Nephron (organoid): ENCODE measurements at regions not wholly inside any gene's neighbourhood (a gene's known extent, or its start where the extent isn't known, plus 50 kb on each side); places are given as distances from the start of the nearest gene placed in this dataset.
A peak's percentile ranks its signal among the peaks of the same experiment; 100 is the strongest.

ENCODE experiments used
- H3K27ac Mint-ChIP-seq, 3 experiments: 2 replicates each; pipeline ENCODE4 v1.8.0; 2020; ENCODE audit warnings: mixed read lengths in 3 of 3, mild to moderate bottlenecking in 2 of 3, moderate library complexity in 1 of 3
- H3K27me3 Mint-ChIP-seq: 2 replicates; pipeline ENCODE4 v1.8.0; 2021; ENCODE audit warnings: low read depth, mild to moderate bottlenecking, moderate library complexity, mixed read lengths
- H3K36me3 Mint-ChIP-seq: 2 replicates; pipeline ENCODE4 v1.8.0; 2020; ENCODE audit warnings: low read depth, mixed read lengths
- H3K4me1 Mint-ChIP-seq: 2 replicates; pipeline ENCODE4 v1.8.0; 2020; ENCODE audit warnings: mixed read lengths
- H3K4me3 Mint-ChIP-seq, 3 experiments: 2 replicates each; pipeline ENCODE4 v1.8.0; 2020; ENCODE audit warnings: mild to moderate bottlenecking in 3 of 3, mixed read lengths in 3 of 3, moderate library complexity in 2 of 3
- H3K9me3 Mint-ChIP-seq: 2 replicates; pipeline ENCODE4 v1.8.0; 2020; ENCODE audit warnings: mixed read lengths
- CTCF ChIP-seq, 3 experiments: fragments of 200-600 bp; sonication (generic); IDR thresholded peaks; one replicate each; pipeline ENCODE4 v1.5.0; 2021; ENCODE audit warnings: antibody characterized with exemption in 3 of 3; ENCODE audit not compliant: unreplicated experiment in 3 of 3

DNA sequence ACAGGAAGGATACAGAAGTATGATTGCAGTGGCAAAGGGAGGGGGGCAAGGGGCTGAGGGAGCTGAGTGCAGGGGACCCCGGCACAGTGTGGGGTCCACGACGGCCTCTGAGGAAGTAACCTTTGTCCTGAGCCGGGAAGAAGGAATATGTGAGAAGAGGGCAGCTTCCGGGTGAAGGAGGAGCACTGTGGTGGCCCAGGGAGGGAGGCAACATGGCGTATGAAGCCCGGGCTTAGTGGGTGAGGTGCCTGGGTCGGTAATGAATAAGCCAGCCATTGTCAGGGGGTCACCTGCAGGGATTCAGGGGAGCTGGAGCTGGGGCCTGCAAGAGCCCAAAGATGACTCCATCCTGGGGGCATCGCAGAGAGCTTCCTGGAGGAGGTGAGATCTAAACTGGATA is 200.4 kb downstream of the FOXD2 start:
- Mint-ChIP-seq H3K27me3 (peaks cover 36% of the 10 kb centered on the region), H3K4me1 (peaks cover 27% of the 10 kb centered on the region), H3K27ac (no peak overlapping the region), H3K9me3 (no peaks in the 10 kb centered on the region), H3K36me3 (no peaks in the 10 kb centered on the region), H3K4me3 (no peak overlapping the region)
- TF ChIP-seq CTCF (IDR thresholded peaks at IDR 0.05; ENCODE audit: unreplicated experiment in 3 of 3) = no peak

DNA sequence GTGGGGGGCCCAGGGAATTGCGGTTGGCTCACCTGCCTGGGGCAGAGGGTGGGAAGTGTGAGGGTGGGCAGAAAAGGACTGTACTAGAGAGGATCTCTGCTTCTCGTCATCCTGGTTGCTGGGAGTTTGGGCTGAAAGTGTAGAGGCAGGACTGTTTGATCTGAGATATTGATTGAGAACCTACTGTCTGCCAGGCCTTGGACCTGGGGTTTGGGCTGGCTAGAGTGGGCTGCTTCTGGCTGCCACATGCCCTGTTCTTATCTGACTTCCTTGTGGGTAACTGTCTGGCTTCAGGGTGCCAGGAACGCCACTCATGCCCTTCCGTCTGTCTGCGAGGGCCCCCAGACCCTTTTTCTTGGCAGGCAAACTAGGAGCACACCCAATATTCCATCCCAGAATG is 200.9 kb downstream of the FOXD2 start:
- TF ChIP-seq CTCF (IDR thresholded peaks at IDR 0.05; ENCODE audit: unreplicated experiment in 3 of 3) = no peak
- Mint-ChIP-seq H3K9me3 (no peaks in the 10 kb centered on the region), H3K4me1 (peaks cover 30% of the 10 kb centered on the region), H3K27ac (no peak overlapping the region), H3K27me3 (peaks cover 33% of the 10 kb centered on the region), H3K4me3 (no peak overlapping the region), H3K36me3 (no peaks in the 10 kb centered on the region)

DNA sequence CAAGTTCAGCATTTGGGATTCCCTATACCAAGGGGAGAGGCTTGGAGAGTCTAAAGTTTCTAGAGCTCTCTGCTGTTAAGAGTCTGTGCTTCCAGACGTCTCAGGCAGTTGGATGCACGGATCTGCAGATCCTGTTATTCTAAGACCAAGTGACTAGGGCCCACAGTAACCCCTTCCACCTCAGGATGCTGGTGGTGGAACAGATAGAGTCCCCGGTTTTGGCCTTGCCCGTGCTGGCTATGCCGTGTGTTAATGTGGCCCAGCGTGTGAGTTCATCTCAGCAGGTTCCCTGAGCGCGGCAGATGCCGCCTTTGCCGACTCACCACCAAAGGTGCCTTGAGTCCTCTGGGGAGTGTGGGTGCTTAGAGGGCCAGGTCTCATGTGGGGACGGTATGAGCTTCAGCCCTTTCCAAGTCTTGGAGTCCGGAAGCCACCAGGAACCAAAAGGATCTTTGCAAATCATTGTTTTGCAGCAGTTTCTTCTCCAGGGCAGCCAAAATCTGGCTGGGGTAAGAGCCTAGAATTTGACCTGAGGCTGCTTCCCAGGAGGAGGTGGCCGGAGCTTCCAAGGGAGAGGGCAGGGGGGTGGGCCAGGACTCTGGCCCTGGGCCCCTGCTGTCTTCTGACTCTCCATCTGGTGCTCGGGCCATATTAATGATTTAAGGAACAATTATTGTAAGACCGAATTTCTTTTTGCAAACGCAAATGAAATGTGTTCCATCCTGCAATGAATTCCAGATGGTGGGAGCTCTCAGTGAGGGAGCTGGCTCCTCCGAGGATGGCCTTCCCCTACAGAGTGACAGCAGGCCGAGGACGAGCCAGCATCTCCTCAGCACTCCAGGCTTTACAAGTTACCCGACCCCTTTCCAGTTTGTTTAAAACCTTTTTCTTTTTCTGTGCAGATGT is 205.7 kb downstream of the FOXD2 start:
- Mint-ChIP-seq H3K27me3 (peaks cover 32% of the 10 kb centered on the region), H3K9me3 (no peaks in the 10 kb centered on the region), H3K4me1 (peaks cover 51% of the 10 kb centered on the region), H3K27ac (peak overlapping the region; percentile 95 to 98 (median 97)), H3K4me3 (peak overlapping the region; percentile 16 to 63 (median 46)), H3K36me3 (no peaks in the 10 kb centered on the region)
- no peak for TF ChIP-seq CTCF (IDR thresholded peaks at IDR 0.05; ENCODE audit: unreplicated experiment in 3 of 3)

DNA sequence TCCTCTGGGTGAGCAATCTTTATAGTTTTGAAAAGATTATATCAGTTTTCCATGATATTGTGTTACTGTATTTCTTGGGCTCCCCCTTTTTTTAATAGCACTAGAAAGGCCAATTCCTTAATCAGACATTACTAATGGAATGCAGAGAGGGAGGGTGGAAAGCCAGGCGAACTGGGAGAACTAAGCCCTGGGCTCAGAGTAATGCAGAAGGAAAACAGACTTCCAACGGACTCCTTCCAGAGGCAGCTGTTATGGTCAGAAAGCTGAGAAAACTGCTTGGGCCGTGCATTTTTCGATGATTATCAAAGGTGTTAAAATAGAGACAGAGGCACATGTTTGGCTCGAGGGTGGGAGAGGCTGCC is 206.3 kb downstream of the FOXD2 start:
- peak overlapping the region; percentile 16 to 63 (median 46) for H3K4me3 Mint-ChIP-seq
- no peaks in the 10 kb centered on the region for H3K9me3 Mint-ChIP-seq
- H3K27me3 Mint-ChIP-seq = peaks cover 37% of the 10 kb centered on the region

DNA sequence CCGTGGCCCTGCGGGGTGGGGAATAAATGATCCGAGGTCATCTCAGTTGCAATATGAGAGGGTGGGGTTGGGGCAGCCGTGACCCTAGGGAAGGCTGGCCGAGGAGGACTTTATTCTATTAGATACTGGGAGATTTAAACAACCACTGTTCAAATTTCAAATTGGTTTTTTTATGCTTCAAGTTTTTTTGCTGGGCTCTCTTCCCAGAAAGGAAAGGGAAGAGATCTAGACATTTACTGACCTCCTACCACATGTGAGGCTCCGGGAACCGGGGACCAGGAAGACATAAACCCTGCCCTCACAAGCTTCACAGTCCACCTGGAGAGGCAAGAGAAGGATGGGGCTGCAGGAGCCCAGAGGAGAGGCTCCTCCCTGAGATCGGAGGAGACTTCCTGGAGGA is 207.3 kb downstream of the FOXD2 start:
- Mint-ChIP-seq H3K9me3 (no peaks in the 10 kb centered on the region), H3K4me3 (peak overlapping the region in 1 of 3 experiments; percentile 2), H3K36me3 (no peaks in the 10 kb centered on the region), H3K27me3 (peaks cover 42% of the 10 kb centered on the region), H3K4me1 (peaks cover 48% of the 10 kb centered on the region), H3K27ac (peak overlapping the region; percentile 95 to 98 (median 97))
- TF ChIP-seq CTCF (IDR thresholded peaks at IDR 0.05; ENCODE audit: unreplicated experiment in 3 of 3) = no peak

More for the DNA sequence above, 206.3 kb downstream of the FOXD2 start:
- no peaks in the 10 kb centered on the region for H3K36me3 Mint-ChIP-seq
- H3K4me1 Mint-ChIP-seq = peaks cover 51% of the 10 kb centered on the region
- TF ChIP-seq CTCF (IDR thresholded peaks at IDR 0.05; ENCODE audit: unreplicated experiment in 3 of 3) = no peak
- H3K27ac Mint-ChIP-seq = peak overlapping the region; percentile 95 to 98 (median 97)

GRCh38 chr1:47646676-47647075 is 208.8 kb downstream of the FOXD2 start:
- TF ChIP-seq CTCF (IDR thresholded peaks at IDR 0.05; ENCODE audit: unreplicated experiment in 3 of 3) = no peak

More at GRCh38 chr1:47646676-47647075, 208.8 kb downstream of the FOXD2 start:
- Mint-ChIP-seq H3K36me3 (no peaks in the 10 kb centered on the region), H3K27me3 (peaks cover 41% of the 10 kb centered on the region), H3K9me3 (no peaks in the 10 kb centered on the region), H3K4me3 (no peak overlapping the region), H3K4me1 (peaks cover 57% of the 10 kb centered on the region), H3K27ac (peak overlapping the region in 1 of 3 experiments; percentile 18)
